Body of pancreas (tissue), 4 donors: ENCODE measurements at regions not wholly inside any gene's neighbourhood (a gene's known extent, or its start where the extent isn't known, plus 50 kb on each side); places are given as distances from the start of the nearest gene placed in this dataset.

Source experiments
- CTCF ChIP-seq, 7 experiments: fragments of 450-650 bp in 4 of 7; fragments of 200-600 bp in 3 of 7; sonication (generic) in 3 of 7; IDR thresholded peaks; one replicate each; pipeline ENCODE4 v1.5.1; 2016 to 2019; ENCODE audit warnings: antibody characterized with exemption in 7 of 7
- POLR2A ChIP-seq, 3 donors: fragments of 450-650 bp; IDR thresholded peaks; one replicate each; pipeline ENCODE4 v1.6.1; 2016; ENCODE audit warnings: antibody characterized with exemption in 3 of 3, mild to moderate bottlenecking in 2 of 3

- TF ChIP-seq POLR2A (IDR thresholded peaks at IDR 0.05) (no peak), CTCF (IDR thresholded peaks at IDR 0.05) (no peak)
These were observed 683.8 kb upstream of the SGCG start for GRCh38 chr13:22496803-22497508.
